ENCODE measurements at regions not wholly inside any gene's neighbourhood (a gene's known extent, or its start where the extent isn't known, plus 50 kb on each side); places are given as distances from the start of the nearest gene placed in this dataset.
A peak's percentile ranks its signal among the peaks of the same experiment; 100 is the strongest.

- DNase-seq: no peak
These were observed 171.4 kb upstream of the SERPINE2 start for GRCh38 chr2:224210286-224211180.

DNA sequence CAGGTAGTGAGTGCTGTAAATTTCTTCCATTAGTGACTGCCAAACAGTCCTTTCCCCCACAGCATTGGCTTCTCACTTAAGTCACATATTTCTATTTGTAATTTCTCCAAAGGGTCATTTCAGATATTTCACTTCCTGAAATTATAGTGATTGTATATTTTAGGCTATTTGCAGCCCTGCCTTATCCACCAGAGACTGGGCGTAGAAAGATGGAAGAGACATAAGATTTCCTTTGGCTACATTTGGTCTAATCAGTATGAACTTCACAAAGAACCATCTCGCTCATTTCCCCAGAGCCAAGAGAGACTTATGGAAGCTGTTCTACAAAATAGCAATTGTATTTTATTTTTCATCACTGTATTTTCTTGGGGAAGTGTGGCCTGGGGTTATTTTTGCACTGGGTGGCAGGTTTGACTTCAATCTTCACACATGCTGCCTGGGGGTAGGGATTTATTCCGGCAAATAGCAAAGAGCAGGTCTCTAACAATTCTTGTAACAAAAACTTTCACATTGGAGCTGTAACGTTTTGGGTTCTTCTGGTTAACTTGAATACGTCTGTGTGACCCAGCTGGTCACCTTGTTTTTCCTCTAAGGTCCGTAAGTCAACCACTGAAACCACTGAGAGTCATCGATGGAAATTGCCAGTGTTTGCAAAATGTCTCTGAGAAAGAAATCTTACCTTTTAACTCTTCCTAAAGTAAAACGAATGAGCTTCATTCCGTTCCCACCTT, 170.6 kb upstream of the SERPINE2 start:
- no peak for DNase-seq

GRCh38 chr2:224208443-224208842, 169.4 kb upstream of the SERPINE2 start:
- no peak for DNase-seq

- DNase-seq: no peak
These were observed 168.9 kb upstream of the SERPINE2 start for GRCh38 chr2:224208007-224208406.

DNA sequence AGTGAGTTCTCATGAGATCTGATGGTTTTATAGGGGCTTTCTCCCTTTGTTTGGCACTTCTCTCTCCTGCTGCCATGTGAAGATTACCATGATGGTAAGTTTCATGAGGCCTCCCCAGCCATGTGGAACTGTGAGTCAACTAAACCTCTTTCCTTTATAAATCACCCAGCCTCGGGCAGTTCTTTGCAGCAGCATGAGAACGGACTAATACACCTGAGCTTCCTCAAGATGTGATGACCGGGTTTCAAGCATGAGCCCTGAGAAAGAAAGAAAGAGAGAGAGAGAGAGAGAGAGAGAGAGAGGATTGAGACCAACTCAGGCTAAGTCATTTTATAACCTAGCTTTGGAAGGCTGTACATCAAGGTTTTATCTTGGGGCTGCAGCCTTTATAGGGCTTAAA, 167.7 kb upstream of the SERPINE2 start:
- DNase-seq: no peak

DNA sequence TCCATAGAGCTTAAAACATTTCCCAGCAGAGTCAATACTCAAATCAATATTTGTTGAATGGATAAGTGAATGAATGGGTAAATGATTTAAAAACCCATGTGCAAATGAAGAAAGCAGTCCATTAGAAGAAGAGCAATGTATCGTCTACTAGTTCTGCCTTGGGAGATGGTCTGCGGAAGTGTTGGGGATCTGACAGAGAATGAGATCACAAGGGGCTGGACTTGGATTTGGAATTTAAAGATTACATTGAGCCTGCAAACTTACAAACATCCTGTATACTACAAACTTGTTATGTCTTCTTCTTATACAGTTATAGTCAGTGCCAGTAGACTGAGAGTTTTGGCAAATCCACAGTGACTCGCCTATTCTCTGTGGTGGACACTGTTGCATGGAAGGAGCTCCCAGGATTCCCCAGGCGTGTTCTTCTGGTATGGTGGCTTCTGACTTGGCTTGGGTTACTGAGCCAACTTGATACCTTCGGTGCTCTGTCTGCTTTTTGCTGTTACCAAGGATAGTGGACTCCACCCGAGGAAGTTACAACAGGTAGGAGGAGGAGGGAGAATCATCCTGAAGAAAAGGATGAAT, 163.3 kb upstream of the SERPINE2 start:
- no peak for DNase-seq

- DNase-seq: no peak
These were observed 159.3 kb upstream of the SERPINE2 start for GRCh38 chr2:224198436-224198835.

DNA sequence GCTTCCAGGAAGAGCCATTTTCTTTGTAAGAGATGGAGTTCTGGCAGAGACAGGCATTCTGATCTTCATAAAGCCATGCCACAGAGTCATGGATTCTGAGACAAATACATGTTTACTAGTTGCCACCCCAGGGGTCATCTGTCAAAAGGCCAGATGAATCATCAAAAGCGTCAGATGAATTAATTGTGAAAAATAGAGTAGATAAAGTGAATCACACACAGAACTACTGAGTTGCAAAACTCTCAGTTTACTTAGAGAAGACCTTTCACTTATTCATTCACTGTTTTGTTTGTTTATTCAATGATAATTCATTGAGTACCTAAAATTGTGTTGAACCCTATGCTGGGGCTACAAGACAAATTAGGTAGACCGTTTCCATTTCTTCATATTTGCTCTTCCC, 157.7 kb upstream of the SERPINE2 start:
- DNase-seq: no peak

DNA sequence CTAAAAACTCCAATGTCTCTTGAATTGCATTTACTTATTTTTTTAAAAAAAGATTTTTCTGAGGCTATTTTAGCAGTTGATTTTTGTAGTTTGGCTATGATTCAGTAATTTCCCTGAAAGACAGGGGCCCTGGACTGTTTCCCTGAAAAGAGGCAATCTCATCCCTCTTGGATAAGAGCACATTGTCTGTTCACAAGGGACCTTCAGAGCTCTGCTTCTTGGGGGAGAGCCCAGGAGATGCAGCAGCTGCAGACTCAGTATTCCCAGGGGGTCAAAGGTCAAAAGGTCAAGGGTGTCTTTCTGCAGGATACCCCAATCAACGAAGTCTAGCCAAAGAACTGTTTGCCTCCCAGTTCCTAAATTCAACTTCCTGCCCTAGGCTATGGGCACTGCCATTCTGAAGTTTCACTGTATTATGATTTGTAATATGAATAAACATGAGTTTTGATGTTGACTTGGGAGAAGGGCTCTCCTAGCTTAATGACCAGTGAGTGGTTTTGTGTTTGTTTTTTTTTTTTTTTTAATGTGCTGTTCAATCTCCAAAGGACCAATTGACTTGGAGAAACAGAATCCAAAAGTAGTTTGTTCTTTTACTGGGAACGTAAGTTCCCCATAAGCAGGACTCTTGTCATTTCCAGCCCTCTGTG, 157.0 kb upstream of the SERPINE2 start:
- DNase-seq: no peak

DNA sequence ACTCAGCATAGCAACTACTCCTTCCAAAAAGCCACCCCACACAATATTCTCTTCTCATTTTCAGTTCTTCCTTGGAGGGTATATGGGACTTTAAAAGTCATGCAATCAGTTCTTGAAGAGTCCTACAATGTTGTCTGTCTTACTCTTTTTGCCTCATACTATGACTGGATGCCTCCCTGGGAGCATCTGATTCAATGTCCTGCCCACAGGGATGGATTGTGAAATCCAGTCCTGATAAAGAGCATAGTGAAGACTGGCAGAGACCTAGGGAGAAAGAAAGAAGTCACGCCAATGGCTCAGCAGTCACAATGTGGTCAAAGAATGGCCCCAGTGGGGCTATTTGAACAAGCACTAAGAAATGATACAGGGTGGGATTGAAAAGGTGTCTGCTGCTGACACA, 155.1 kb upstream of the SERPINE2 start:
- DNase-seq: no peak

GRCh38 chr2:224191465-224191864, 152.4 kb upstream of the SERPINE2 start:
- DNase-seq: no peak

- no peak for DNase-seq
These were observed 151.8 kb upstream of the SERPINE2 start for GRCh38 chr2:224190936-224191270.

GRCh38 chr2:224190234-224190935, 151.3 kb upstream of the SERPINE2 start:
- no peak for DNase-seq

- DNase-seq: no peak
These were observed 148.1 kb upstream of the SERPINE2 start for GRCh38 chr2:224187220-224187619.

DNA sequence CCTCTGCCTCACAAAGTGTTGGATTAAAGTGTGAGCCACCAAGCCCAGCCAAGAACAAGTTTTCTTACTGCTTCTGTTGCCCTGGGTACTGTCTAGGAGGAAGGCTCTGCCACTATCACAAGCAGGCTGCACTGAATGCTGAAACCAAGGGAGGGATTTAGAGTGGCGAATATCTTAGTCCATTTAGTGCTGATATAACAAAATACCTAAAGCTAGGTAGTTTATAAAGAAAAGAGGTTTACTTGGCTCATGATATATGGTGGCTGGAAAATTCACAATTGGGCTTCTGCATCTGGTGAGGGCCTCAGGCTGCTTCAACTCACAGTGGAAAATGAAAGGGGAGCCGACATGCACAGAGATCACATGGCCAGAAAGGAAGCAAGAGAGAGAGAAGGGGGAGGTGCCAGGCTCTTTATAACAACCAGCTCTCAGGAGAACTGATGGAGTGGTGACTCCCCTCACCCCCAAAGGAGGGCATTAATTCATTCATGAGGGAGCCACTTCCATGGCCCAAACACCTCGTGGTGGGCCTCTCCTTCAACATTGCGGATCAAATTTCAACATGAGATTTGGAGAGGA, 146.0 kb upstream of the SERPINE2 start:
- DNase-seq: no peak

DNA sequence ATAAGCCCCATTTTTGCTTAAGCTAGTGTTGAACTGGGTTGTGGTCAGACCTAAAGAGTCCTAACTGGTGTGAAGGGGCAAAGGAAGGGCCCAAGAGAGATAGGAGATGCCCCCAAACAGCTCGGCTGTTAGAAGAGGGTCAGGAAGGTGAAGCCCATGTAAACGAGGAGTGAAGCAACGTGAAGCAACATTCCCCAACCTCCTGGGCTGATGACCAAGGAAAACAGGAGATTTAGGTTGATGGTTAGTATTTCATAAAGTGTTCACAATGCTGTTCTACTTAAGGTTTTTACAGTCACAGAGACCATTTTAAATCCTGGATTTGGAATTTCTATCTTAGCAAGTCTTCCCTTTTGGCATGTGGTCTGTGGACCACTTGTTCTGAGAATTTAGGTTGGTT, 144.0 kb upstream of the SERPINE2 start:
- DNase-seq: no peak

GRCh38 chr2:224182498-224182897, 143.4 kb upstream of the SERPINE2 start:
- DNase-seq: peak; percentile 11

DNA sequence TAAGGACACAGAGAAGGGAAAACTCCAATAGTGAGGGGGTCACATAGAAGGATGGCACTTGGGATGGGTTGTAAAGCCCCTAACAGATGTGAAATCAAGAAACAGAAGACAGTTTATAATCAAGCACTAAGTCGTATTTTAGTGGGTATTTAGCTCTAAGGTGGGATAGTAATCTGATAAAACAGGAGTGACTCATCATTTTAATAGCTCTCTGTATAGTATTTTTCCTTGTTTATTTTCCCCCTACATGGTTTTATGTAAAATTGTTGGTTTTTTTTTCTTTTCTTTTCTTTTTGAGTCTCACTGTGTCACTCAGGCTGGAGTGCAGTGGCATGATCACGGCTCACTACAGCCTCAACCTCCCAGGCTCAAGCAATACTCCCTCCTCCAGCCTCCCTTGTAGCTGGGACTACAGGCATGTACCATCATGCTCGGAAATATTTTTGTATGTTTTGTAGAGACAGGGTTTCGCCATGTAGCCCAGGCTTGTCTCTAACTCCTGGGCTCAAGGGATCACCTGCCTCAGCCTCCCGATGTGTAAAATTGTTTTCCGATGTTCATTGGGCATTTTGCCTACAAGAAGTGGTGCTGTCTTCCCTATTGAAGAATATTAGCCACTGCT, 142.6 kb upstream of the SERPINE2 start:
- no peak for DNase-seq

GRCh38 chr2:224180810-224181209, 141.7 kb upstream of the SERPINE2 start:
- no peak for DNase-seq

GRCh38 chr2:224178056-224178455, 139.0 kb upstream of the SERPINE2 start:
- DNase-seq: no peak

- DNase-seq: no peak
These were observed 136.5 kb upstream of the SERPINE2 start for GRCh38 chr2:224175538-224175937.

DNA sequence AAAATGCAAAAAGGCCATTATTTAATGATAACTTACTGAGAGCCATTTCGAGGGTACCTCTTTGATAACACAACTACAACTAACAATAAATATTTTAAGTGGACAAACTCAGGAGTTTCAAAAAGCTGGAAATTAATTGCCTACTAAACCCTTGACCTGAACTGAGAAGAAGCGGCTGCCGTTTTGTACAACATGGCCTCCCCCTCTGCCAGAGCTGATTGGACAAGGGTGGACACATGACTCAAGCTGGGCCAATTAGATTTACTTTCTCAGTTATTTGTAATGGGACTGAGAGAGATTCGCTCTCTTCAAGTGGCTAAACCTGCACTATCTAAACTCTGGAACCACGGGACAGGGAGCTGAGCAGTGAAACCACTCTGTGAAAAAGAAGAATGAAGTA, 135.9 kb upstream of the SERPINE2 start:
- no peak for DNase-seq

All from DMS53 (cell line).